IPS-15b (cell line): ENCODE measurements at regions not wholly inside any gene's neighbourhood (a gene's known extent, or its start where the extent isn't known, plus 50 kb on each side); places are given as distances from the start of the nearest gene placed in this dataset.

Experiments
- H3K27me3 ChIP-seq: one replicate; pipeline ENCODE4 v1.6.1; 2013; ENCODE audit warnings: low read length; ENCODE audit not compliant: control insufficient read depth, insufficient read depth
- H3K36me3 ChIP-seq: one replicate; pipeline ENCODE4 v1.6.1; 2013; ENCODE audit warnings: low read length; ENCODE audit not compliant: control insufficient read depth, insufficient read depth
- H3K4me1 ChIP-seq: one replicate; pipeline ENCODE4 v1.6.1; 2013; ENCODE audit warnings: mild to moderate bottlenecking, low read length; ENCODE audit not compliant: control insufficient read depth, insufficient read depth
- H3K4me3 ChIP-seq: one replicate; pipeline ENCODE4 v1.5.1; 2013; ENCODE audit warnings: low read depth, low read length
- H3K9ac ChIP-seq: one replicate; pipeline ENCODE4 v1.6.1; 2013; ENCODE audit warnings: low read depth, mild to moderate bottlenecking, low read length
- H3K9me3 ChIP-seq: one replicate; pipeline ENCODE4 v1.6.1; 2013; ENCODE audit warnings: mild to moderate bottlenecking, low read length; ENCODE audit not compliant: control insufficient read depth, insufficient read depth

GRCh38 chr17:79174905-79175856, 100.6 kb downstream of the ENGASE start:
- Histone ChIP-seq H3K27me3 (no peaks in the 10 kb centered on the region), H3K4me1 (no peaks in the 10 kb centered on the region), H3K9me3 (no peaks in the 10 kb centered on the region), H3K4me3 (no peak overlapping the region), H3K9ac (no peak overlapping the region), H3K36me3 (no peaks in the 10 kb centered on the region)

GRCh38 chr17:79174193-79174765, 99.7 kb downstream of the ENGASE start:
- no peaks in the 10 kb centered on the region for H3K4me1 ChIP-seq
- no peaks in the 10 kb centered on the region for H3K27me3 ChIP-seq

GRCh38 chr17:79171188-79171587, 96.6 kb downstream of the ENGASE start:
- no peaks in the 10 kb centered on the region for H3K4me1 ChIP-seq
- H3K4me3 ChIP-seq = no peak overlapping the region
- no peaks in the 10 kb centered on the region for H3K9me3 ChIP-seq
- no peaks in the 10 kb centered on the region for H3K27me3 ChIP-seq
- H3K36me3 ChIP-seq = no peaks in the 10 kb centered on the region
- no peak overlapping the region for H3K9ac ChIP-seq

More at GRCh38 chr17:79174193-79174765, 99.7 kb downstream of the ENGASE start:
- Histone ChIP-seq H3K9ac (no peak overlapping the region), H3K36me3 (no peaks in the 10 kb centered on the region), H3K9me3 (no peaks in the 10 kb centered on the region), H3K4me3 (no peak overlapping the region)

GRCh38 chr17:79169861-79170260, 95.2 kb downstream of the ENGASE start:
- Histone ChIP-seq H3K9me3 (no peaks in the 10 kb centered on the region), H3K4me1 (no peaks in the 10 kb centered on the region), H3K9ac (no peak overlapping the region), H3K36me3 (no peaks in the 10 kb centered on the region), H3K27me3 (no peaks in the 10 kb centered on the region), H3K4me3 (no peak overlapping the region)

GRCh38 chr17:79169366-79169765, 94.7 kb downstream of the ENGASE start:
- Histone ChIP-seq H3K4me3 (no peak overlapping the region), H3K27me3 (no peaks in the 10 kb centered on the region), H3K4me1 (no peaks in the 10 kb centered on the region), H3K36me3 (no peaks in the 10 kb centered on the region), H3K9me3 (no peaks in the 10 kb centered on the region), H3K9ac (no peak overlapping the region)

- Histone ChIP-seq H3K36me3 (no peaks in the 10 kb centered on the region), H3K4me3 (no peak overlapping the region), H3K9me3 (no peaks in the 10 kb centered on the region), H3K9ac (no peak overlapping the region), H3K4me1 (no peaks in the 10 kb centered on the region), H3K27me3 (no peaks in the 10 kb centered on the region)
Measured at GRCh38 chr17:79168486-79169055, 93.9 kb downstream of the ENGASE start.

GRCh38 chr17:79167486-79167885, 92.9 kb downstream of the ENGASE start:
- Histone ChIP-seq H3K9me3 (no peaks in the 10 kb centered on the region), H3K4me3 (no peak overlapping the region), H3K4me1 (no peaks in the 10 kb centered on the region), H3K36me3 (no peaks in the 10 kb centered on the region), H3K27me3 (no peaks in the 10 kb centered on the region), H3K9ac (no peak overlapping the region)

GRCh38 chr17:79165756-79166473, 91.3 kb downstream of the ENGASE start:
- no peaks in the 10 kb centered on the region for H3K36me3 ChIP-seq
- H3K9ac ChIP-seq = no peak overlapping the region
- no peaks in the 10 kb centered on the region for H3K4me1 ChIP-seq
- no peak overlapping the region for H3K4me3 ChIP-seq
- H3K9me3 ChIP-seq = no peaks in the 10 kb centered on the region
- no peaks in the 10 kb centered on the region for H3K27me3 ChIP-seq

- H3K4me3 ChIP-seq = no peak overlapping the region
- H3K4me1 ChIP-seq = no peaks in the 10 kb centered on the region
- no peaks in the 10 kb centered on the region for H3K27me3 ChIP-seq
- no peaks in the 10 kb centered on the region for H3K36me3 ChIP-seq
- H3K9me3 ChIP-seq = no peaks in the 10 kb centered on the region
- H3K9ac ChIP-seq = no peak overlapping the region
Measured at GRCh38 chr17:79164913-79165695, 90.5 kb downstream of the ENGASE start.

- Histone ChIP-seq H3K9me3 (no peaks in the 10 kb centered on the region), H3K36me3 (no peaks in the 10 kb centered on the region), H3K27me3 (no peaks in the 10 kb centered on the region), H3K4me1 (no peaks in the 10 kb centered on the region), H3K4me3 (no peak overlapping the region), H3K9ac (no peak overlapping the region)
Measured at GRCh38 chr17:79164408-79164807, 89.8 kb downstream of the ENGASE start.

GRCh38 chr17:79163071-79163470, 88.4 kb downstream of the ENGASE start:
- H3K36me3 ChIP-seq = no peaks in the 10 kb centered on the region
- H3K9ac ChIP-seq = no peak overlapping the region
- H3K27me3 ChIP-seq = no peaks in the 10 kb centered on the region
- H3K9me3 ChIP-seq = no peaks in the 10 kb centered on the region
- H3K4me1 ChIP-seq = no peaks in the 10 kb centered on the region
- no peak overlapping the region for H3K4me3 ChIP-seq
